GM19372 (cell line): ENCODE measurements at regions not wholly inside any gene's neighbourhood (a gene's known extent, or its start where the extent isn't known, plus 50 kb on each side); places are given as distances from the start of the nearest gene placed in this dataset.
"Not testable (repeated sequence)": the region's sequence is repeated elsewhere in the genome, so short reads cannot be mapped to it uniquely, and the experiment has no call there.

ENCODE experiments used
- ATAC-seq: cut with Tn5 transposase; IDR thresholded peaks from one replicate; pipeline ENCODE4 v1.9.1; 2021; ENCODE audit warnings: mild to moderate bottlenecking, low read depth, moderate library complexity; ENCODE audit not compliant: unreplicated experiment

DNA sequence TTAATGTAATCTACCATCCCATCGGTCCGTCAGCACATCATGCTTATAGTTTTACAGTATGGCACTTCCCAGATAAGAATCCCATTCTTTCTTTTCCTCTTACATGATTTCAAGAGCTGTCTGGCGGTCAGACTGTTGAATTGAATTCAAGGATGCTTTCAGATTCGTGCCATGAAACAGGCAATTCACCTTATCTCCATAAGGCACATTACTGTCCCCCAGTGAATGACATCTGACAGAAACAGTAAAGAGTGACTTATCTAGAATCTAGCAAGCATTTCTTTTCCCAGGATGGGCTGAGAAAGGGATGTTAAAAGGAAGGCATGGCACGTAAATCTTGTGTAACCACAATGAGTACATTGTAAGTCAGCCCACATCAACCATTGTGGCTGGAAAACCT, 61.1 kb upstream of the SEM1 start:
- ATAC-seq: no peak

DNA sequence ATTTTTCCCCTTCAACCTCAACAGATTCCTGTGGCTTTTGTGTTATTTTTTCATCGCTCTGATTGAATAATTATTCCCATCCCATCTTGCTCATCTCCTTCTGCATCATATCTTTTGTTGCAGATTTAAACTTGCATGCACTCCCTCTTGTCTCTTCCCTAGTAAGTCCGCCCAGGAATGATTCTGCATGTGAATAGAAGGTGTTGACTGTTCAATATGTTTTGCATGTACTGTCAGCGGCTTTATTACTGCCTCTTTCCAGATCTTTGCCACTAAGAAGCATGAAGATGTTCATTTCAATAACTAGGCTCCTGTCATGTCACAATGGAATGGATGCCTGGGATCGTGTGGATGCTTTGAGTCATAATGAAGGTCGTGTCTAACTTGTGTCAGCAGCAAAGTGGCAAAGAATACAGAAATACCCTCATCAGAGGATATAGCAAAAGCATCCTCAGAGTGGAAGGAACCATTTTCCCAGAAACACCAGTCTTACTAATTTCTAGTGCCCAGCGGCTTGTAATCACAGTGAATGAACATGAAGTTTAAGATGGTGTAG, 62.6 kb upstream of the SEM1 start:
- ATAC-seq: no peak

- ATAC-seq: no peak
Observed at GRCh38 chr7:96773483-96773882, 63.8 kb upstream of the SEM1 start.

DNA sequence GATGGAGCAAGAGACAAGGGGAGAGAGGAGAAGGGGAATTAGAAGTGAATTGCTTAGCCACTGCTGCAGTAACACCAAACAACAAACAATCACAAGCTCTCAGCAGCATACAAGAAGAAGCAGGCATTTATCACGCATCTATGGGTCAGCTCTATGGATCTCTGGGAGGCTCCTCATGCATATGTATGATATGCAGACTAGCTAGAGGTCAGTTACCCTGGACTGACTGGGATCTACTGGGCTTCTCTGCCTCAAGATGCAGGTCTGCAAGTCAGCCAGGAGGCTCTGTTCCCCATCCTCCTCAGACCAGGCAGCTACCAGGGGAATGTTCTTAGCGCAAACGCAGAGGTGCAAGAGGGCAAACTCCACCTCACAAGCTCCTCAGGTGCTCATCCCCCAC, 64.7 kb upstream of the SEM1 start:
- ATAC-seq: no peak

DNA sequence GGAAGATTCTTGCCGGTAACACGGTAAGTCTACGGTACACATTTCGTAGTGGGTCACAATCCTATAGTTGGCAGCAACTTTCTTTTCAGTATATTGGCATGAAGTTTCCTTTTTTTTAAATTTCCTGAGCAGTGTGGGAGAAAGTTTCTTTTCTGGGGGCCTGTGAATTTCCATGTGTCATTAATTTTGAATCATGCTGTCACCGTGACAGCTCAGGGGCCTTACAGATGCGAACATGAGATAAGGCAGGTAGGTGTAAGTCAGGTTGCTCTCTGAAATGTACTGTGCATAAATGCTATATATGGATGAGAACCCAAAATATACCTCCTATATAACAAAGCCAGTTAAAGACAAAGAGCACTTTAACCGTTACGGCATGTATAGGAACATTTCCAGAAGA, 65.4 kb upstream of the SEM1 start:
- ATAC-seq: no peak

DNA sequence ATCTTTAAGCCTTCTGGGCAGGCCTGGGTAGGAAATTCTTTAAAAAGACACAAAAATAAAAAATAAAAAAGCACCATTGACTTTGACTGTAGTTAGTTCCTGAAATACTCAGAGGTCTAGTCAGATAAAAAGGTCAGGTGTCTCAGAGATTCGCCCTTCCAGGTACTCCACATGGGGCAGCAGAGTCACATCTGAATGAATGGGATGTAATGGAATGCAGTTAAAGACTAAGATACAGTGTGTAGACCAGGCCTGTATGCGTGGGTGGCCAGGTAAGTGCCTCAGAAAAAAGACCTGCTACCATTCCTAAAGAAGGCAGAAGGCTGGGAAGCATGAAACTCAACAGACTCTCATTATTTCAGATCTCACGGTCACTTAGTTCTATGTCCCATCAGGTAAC, 68.6 kb upstream of the SEM1 start:
- no peak for ATAC-seq

DNA sequence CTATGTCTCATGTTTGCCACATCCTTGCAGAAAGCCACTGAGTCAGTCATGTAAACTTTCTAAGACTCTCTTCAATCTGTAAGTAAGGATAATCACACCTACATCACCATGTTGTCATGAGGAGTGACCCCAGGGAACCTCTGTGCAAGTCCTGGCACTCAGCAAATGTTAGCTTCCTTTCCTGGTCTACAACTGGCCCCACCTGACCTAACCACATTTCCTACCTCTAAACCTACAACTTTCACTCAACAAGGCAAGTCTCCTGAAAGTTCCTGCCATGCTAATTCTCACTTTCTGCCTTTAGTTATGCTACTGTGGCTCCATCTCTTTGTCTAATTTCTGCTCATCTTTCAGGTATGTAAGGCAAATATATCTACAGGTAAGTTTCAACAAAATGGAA, 72.3 kb upstream of the SEM1 start:
- no peak for ATAC-seq

DNA sequence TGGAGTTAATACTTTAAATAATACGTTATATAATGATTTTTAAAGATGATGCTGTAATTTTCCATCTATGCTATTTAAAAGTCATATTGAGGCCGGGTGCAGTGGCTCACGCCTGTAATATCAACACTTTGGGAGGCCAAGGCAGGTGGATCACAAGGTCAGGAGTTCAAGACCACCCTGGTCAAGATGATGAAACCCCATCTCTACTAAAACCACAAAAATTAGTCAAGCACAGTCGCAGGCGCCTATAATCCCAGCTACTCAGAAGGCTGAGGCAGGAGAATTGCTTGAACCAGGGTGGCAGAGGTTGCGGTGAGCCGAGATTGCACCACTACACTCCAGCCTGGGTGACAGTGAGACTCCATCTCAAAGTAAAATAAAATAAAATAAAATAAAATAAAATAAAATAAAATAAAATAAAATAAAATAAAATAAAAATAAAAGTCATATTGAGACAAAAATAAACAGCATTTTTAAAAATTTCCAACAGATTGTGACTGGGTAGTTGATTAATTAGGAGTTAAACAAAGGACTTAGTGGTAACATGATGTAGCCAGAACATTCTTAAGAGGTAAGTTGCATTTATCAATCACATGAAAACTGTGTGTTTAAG, 73.1 kb upstream of the SEM1 start:
- ATAC-seq: not testable (repeated sequence)

DNA sequence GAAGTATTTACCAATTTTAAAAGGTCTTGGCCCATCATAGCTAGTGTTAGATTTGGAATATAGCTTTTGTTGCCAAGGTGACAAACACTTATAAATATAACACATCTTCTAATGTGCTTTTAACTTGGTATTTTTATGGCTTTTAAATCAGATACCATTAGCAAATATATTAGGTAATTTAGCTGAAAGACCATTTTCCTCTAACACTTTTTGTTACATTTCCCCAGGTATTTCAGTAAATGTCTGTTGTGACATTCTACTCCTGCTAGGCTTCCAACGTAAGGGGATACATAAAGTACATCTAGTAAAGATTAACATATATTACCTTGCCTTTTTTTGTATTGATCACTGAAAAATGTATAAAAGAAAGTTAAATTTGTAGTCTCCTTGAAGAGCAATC, 75.0 kb upstream of the SEM1 start:
- ATAC-seq: no peak

DNA sequence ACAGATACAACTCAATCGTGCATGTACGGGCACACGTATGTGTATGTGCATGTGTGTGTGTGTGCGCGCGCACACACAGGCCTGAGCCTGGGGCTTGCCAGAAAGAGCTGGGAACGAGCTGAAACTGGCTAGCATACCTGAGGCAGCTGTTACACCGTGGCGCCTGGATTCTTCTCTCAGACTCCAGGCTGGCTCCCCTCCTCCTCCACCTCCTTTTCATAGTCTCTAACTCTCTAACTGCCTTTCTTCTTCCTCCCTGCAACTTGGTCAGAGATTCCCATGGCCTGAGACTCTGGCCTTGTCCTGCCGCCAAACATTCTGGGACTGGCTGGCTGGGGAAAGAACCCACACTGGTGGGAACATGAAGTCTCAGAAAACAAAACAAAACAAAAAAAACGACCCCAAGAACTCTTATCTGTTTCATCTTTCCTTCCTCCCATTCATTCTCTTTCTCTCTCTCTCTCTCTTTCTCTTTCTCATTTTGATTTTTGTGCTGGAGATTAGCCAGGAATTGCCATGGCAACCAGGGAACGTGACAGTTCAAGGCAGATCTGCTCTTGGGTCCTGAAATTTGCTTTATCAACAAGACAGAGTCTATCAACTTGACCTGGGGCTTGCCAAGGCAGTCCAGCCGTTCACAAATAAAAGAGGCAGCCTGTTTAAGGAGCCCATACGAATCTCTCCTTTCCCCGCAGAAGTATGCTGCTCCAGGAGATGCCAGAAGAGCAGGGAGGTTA, 76.8 kb upstream of the SEM1 start:
- ATAC-seq: no peak

GRCh38 chr7:96786998-96787395, 77.4 kb upstream of the SEM1 start:
- ATAC-seq: no peak

DNA sequence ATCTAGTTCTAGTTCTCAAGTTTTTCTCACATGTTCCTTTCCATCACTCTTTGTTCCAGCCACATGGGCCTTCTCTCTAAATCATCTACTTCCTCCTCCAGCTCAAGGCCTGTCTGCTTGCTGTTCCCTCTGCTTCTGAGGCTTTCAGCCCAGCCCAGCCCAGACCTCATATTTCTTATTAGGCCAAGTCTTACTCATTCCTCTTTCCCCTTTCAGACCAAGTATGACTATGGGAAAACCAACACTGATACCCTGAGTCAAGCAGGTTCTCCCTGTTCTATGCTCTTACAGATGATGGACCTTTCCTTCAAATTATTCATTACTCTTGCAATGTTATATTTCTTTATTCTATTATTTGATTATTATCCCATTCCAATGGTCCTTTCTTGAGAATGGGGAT, 80.3 kb upstream of the SEM1 start:
- ATAC-seq: no peak

DNA sequence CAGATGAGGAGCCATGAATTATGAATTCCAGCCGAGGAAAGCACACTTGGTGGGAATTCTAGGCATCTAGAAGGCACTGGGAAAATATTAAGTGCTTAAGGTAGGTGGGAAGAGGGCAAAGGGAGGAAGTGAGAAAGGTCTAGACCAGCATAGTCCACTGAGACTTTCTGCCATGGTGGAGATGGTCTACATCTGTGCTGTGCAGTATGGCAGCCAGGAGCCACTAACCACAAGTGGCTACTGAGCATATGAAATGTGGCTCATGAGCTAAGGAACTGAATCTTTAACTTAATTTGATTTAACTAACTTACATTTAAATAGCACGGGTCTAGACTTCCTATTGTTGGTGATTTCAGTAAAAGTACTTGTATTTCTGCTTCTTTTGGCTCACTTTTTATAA, 82.5 kb upstream of the SEM1 start:
- ATAC-seq: peak; percentile 65

DNA sequence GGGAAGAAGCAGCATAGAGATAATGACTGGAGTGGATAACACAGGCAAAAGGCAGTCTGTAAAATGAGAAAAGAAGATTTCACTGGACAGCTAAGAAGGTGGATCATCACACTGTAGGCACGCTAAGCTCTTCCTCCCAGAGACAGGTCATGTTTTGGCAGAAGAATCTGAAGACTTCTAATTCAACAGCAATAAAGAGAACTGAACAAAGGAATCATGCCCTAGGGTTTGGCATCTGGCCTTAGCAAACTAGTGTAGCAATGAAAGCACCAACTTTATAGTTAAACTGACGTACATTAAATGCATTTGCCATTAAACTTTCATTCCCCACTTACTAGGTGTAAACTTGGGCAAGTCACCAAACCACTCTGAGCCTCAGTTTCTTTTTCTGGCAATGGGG, 84.4 kb upstream of the SEM1 start:
- no peak for ATAC-seq

DNA sequence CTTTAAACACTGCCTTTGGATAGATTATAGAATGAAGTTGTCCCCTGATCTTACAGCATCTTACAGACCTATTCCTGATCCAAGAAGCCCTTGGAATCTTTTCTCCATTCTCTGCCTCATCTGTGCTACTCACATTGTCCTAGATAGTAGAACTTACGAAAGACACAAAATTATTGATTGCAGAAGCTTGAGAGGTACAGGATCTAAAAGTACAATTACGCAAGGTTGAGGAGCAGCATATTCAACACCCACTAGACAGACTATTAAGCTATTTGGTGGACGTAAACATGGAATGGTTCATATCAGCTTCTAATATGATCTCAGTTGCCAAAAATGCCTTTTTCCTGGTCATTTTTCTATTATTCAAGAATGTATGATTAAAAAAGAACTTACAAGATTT, 90.5 kb upstream of the SEM1 start:
- no peak for ATAC-seq

- ATAC-seq: no peak
Observed at GRCh38 chr7:96800824-96801223, 91.2 kb upstream of the SEM1 start.

- ATAC-seq: no peak
Observed at GRCh38 chr7:96819111-96819700, 109.6 kb upstream of the SEM1 start.

DNA sequence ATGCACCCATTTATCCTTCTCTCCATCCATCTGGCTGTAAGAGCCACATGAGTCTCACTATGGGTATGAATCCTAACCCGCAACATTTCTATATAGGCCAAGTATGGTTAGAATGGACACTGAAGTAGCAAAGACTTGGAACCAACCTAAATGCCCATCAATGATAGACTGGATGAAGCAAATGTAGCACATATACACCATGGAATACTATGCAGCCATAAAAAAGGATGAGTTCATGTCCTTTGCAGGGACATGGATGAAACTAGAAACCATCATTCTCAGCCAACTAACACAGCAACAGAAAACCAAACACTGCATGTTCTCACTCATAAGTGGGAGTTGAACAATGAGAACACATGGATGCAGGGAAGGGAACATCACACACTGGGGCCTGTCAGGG, 111.5 kb upstream of the SEM1 start:
- not testable (repeated sequence) for ATAC-seq

GRCh38 chr7:96822824-96823223, 113.2 kb upstream of the SEM1 start:
- ATAC-seq: no peak

DNA sequence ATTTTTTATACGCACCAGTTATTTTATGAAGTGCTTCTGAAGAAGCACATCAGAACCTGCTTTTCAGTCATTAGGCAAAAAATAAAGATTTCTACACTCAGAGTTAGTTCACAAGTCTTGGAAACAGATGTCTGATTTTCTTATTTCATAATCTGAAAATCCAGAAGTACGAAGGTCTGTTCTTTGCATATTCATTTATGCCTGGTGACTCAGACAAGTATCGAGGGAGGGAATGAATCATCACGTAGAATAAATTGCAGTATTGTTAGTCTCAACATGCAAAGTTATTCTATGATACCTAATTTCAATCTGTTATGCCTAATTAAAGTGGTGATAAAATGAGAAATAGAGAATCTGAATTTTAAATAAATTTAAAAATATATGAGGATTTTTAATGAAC, 113.6 kb upstream of the SEM1 start:
- ATAC-seq: no peak

- no peak for ATAC-seq
Observed at GRCh38 chr7:96824686-96825085, 115.0 kb upstream of the SEM1 start.

DNA sequence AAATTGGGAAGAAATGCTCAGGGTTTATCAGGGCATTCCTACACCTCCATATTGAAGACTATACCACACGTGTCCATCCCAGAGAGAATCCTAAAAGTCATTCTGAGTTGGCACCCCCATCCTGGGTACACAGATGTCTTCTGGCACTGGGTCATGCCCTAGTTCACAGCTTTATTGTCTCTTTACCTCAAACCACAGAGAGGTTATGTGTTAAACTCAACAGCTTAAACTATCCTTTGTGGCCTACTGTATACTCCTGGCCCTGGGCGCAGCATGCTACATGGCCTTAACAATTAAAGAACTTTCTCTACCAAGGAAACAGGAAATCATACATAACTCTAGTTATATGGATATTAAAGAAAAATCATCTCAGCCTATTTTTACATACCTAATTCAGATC, 115.6 kb upstream of the SEM1 start:
- ATAC-seq: no peak
